ENCODE measurements at regions not wholly inside any gene's neighbourhood (a gene's known extent, or its start where the extent isn't known, plus 50 kb on each side); places are given as distances from the start of the nearest gene placed in this dataset.

- TF ChIP-seq, protein P1, sequence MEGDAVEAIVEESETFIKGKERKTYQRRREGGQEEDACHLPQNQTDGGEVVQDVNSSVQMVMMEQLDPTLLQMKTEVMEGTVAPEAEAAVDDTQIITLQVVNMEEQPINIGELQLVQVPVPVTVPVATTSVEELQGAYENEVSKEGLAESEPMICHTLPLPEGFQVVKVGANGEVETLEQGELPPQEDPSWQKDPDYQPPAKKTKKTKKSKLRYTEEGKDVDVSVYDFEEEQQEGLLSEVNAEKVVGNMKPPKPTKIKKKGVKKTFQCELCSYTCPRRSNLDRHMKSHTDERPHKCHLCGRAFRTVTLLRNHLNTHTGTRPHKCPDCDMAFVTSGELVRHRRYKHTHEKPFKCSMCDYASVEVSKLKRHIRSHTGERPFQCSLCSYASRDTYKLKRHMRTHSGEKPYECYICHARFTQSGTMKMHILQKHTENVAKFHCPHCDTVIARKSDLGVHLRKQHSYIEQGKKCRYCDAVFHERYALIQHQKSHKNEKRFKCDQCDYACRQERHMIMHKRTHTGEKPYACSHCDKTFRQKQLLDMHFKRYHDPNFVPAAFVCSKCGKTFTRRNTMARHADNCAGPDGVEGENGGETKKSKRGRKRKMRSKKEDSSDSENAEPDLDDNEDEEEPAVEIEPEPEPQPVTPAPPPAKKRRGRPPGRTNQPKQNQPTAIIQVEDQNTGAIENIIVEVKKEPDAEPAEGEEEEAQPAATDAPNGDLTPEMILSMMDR (IDR thresholded peaks at IDR 0.05), result no peak
- TF ChIP-seq EZH2 (IDR thresholded peaks at IDR 0.05), result no peak
Observed at GRCh38 chr1:191752342-191752741, 405.9 kb upstream of the RGS18 start.
